Trophoblast cell (in vitro differentiated cells and primary cell): ENCODE measurements at regions not wholly inside any gene's neighbourhood (a gene's known extent, or its start where the extent isn't known, plus 50 kb on each side); places are given as distances from the start of the nearest gene placed in this dataset.

Experiments
- DNase-seq, 2 donors: peaks; one replicate each; pipeline ENCODE4 v3.0.0-alpha.2; 2016
- H2AFZ ChIP-seq: 2 replicates; pipeline ENCODE4 v1.6.1; 2013; ENCODE audit warnings: low read length, moderate library complexity, mild to moderate bottlenecking; ENCODE audit not compliant: insufficient read depth, poor library complexity
- H2AK5ac ChIP-seq: 2 replicates; pipeline ENCODE4 v1.6.1; 2013; ENCODE audit warnings: mild to moderate bottlenecking, low read length
- H2BK120ac ChIP-seq: 2 replicates; pipeline ENCODE4 v1.6.1; 2013; ENCODE audit warnings: low read length, mild to moderate bottlenecking, moderate library complexity; ENCODE audit not compliant: insufficient read depth, poor library complexity
- H2BK12ac ChIP-seq: 2 replicates; pipeline ENCODE4 v1.6.1; 2013; ENCODE audit warnings: mild to moderate bottlenecking, low read length, moderate library complexity
- H2BK5ac ChIP-seq: 2 replicates; pipeline ENCODE4 v1.6.1; 2013; ENCODE audit warnings: low read length, low read depth, moderate library complexity, mild to moderate bottlenecking; ENCODE audit not compliant: poor library complexity
- H3K14ac ChIP-seq: 2 replicates; pipeline ENCODE4 v1.6.1; 2013; ENCODE audit warnings: mild to moderate bottlenecking, low read length
- H3K18ac ChIP-seq: 2 replicates; pipeline ENCODE4 v1.6.1; 2013; ENCODE audit warnings: mild to moderate bottlenecking, low read length
- H3K23ac ChIP-seq: 2 replicates; pipeline ENCODE4 v1.6.1; 2013; ENCODE audit warnings: low read length
- H3K27ac ChIP-seq: 2 replicates; pipeline ENCODE4 v1.5.1; 2013; ENCODE audit warnings: low read depth, mild to moderate bottlenecking, inconsistent platforms, low read length, moderate library complexity
- H3K27me3 ChIP-seq: 2 replicates; pipeline ENCODE4 v1.6.1; 2013; ENCODE audit warnings: inconsistent platforms, mild to moderate bottlenecking, low read length, moderate library complexity; ENCODE audit not compliant: insufficient read depth
- H3K36me3 ChIP-seq, 2 experiments: 1 replicate in 1 of 2; 2 replicates in 1 of 2; pipeline ENCODE4 v1.6.1; 2013; ENCODE audit warnings: low read length in 2 of 2, mild to moderate bottlenecking in 2 of 2, moderate library complexity in 1 of 2; ENCODE audit not compliant: insufficient read depth in 2 of 2, control insufficient read depth in 1 of 2
- H3K4ac ChIP-seq: 2 replicates; pipeline ENCODE4 v1.6.1; 2013; ENCODE audit warnings: low read depth, mild to moderate bottlenecking, low read length, moderate library complexity
- H3K4me1 ChIP-seq, 2 experiments: 1 replicate in 1 of 2; 2 replicates in 1 of 2; pipeline ENCODE4 v1.6.1; 2013; ENCODE audit warnings: low read length in 2 of 2, mild to moderate bottlenecking in 2 of 2, moderate library complexity in 1 of 2; ENCODE audit not compliant: insufficient read depth in 2 of 2, control insufficient read depth in 1 of 2
- H3K4me2 ChIP-seq: 2 replicates; pipeline ENCODE4 v1.6.1; 2013; ENCODE audit warnings: inconsistent platforms, mild to moderate bottlenecking, low read length, moderate library complexity
- H3K4me3 ChIP-seq: 2 replicates; pipeline ENCODE4 v1.5.1; 2013; ENCODE audit warnings: mild to moderate bottlenecking, low read depth, low read length, inconsistent platforms
- H3K79me1 ChIP-seq: one replicate; pipeline ENCODE4 v1.6.1; 2013; ENCODE audit warnings: low read length
- H3K79me2 ChIP-seq: 2 replicates; pipeline ENCODE4 v1.6.1; 2013; ENCODE audit warnings: low read length, mild to moderate bottlenecking; ENCODE audit not compliant: control insufficient read depth, insufficient read depth, poor library complexity
- H3K9ac ChIP-seq: 2 replicates; pipeline ENCODE4 v1.6.1; 2013; ENCODE audit warnings: mild to moderate bottlenecking, low read length
- H3K9me3 ChIP-seq: 2 replicates; pipeline ENCODE4 v1.6.1; 2013; ENCODE audit warnings: low read depth, mild to moderate bottlenecking, control low read depth, inconsistent platforms, low read length; ENCODE audit not compliant: insufficient read depth
- H4K12ac ChIP-seq: 2 replicates; pipeline ENCODE4 v1.6.1; 2013; ENCODE audit warnings: low read depth, mild to moderate bottlenecking, low read length, moderate library complexity
- H4K8ac ChIP-seq: 2 replicates; pipeline ENCODE4 v1.6.1; 2013; ENCODE audit warnings: low read depth, mild to moderate bottlenecking, low read length, moderate library complexity
- H4K91ac ChIP-seq: one replicate; pipeline ENCODE4 v1.6.1; 2013; ENCODE audit warnings: low read depth, mild to moderate bottlenecking, low read length, moderate library complexity
- WGBS: extraction: QIAGEN DNeasy Blood & Tissue Kit; methylation state at CpG from one replicate; pipeline ENCODE4 v1.1.7; 2013; ENCODE audit warnings: missing lambda C conversion rate; ENCODE audit not compliant: insufficient read length, insufficient coverage; ENCODE audit errors: extremely low coverage; 5-methylcytosine and 5-hydroxymethylcytosine counted together

DNA sequence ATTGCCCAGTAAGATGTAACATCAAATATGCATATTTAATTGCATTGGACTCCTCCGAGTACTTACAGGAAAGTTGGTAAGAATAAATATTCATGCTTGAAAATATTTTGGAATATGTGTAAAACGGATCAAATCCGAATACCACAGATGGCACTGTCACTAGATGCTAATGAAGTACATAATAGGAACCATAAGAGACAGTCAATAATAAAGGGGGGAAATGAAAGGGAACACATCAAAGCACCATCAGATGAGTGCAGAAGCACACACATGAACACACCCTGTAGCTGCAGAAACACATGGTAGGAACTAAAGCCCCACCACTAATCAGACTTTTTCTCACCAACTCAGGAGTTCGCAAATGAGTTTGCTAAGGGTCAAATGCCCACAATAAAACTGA is 52.2 kb upstream of the PAGE5 start:
- Histone ChIP-seq H3K4me2 (no peak overlapping the region), H3K23ac (no peak overlapping the region), H3K14ac (no peak overlapping the region), H2BK12ac (no peak overlapping the region), H3K79me1 (no peaks in the 10 kb centered on the region), H2BK120ac (no peak overlapping the region), H3K4ac (no peak overlapping the region), H4K8ac (no peak overlapping the region), H3K4me1 (no peaks in the 10 kb centered on the region), H2AFZ (no peak overlapping the region), H3K36me3 (no peaks in the 10 kb centered on the region), H4K12ac (no peak overlapping the region), H3K27ac (no peak overlapping the region), H2AK5ac (no peak overlapping the region), H2BK5ac (no peak overlapping the region), H3K4me3 (no peak overlapping the region), H3K18ac (no peak overlapping the region), H3K79me2 (no peaks in the 10 kb centered on the region), H3K27me3 (no peaks in the 10 kb centered on the region), H3K9ac (no peak overlapping the region), H3K9me3 (peaks cover 4% of the 10 kb centered on the region), H4K91ac (no peak overlapping the region)
- no peak for DNase-seq
- no CpG with 5 or more reads among the region's 4 CpGs for WGBS

DNA sequence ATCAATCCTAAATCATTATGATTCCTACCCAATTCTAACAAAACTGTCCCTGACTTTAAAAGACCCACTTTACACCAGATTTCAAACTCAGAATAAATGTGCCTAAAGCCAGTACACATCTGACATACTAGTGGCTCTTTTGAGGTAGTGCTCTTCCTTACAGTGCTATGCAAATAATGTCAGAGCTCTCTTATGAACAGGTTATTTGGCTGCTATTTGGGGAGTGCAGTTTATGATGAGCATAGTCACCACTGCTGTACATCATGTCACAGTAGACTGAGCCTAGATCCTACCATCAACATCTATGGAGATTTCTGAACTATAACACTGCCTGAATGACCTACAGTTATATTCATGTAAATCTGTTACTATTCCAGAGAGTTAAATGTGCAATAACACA is 50.4 kb upstream of the PAGE5 start:
- Histone ChIP-seq H2BK12ac (no peak overlapping the region), H3K27me3 (no peaks in the 10 kb centered on the region), H4K91ac (no peak overlapping the region), H2BK5ac (no peak overlapping the region), H3K36me3 (no peaks in the 10 kb centered on the region), H3K79me1 (no peaks in the 10 kb centered on the region), H2AK5ac (no peak overlapping the region), H3K14ac (no peak overlapping the region), H3K79me2 (no peaks in the 10 kb centered on the region), H3K9me3 (peaks cover 4% of the 10 kb centered on the region), H3K4me1 (no peaks in the 10 kb centered on the region), H2BK120ac (no peak overlapping the region), H4K8ac (no peak overlapping the region), H4K12ac (no peak overlapping the region), H3K27ac (no peak overlapping the region), H3K18ac (no peak overlapping the region), H3K4ac (no peak overlapping the region), H3K23ac (no peak overlapping the region), H3K9ac (no peak overlapping the region), H3K4me2 (no peak overlapping the region), H3K4me3 (no peak overlapping the region), H2AFZ (no peak overlapping the region)
- DNase-seq, result no peak
